ENCODE measurements at regions not wholly inside any gene's neighbourhood (a gene's known extent, or its start where the extent isn't known, plus 50 kb on each side); places are given as distances from the start of the nearest gene placed in this dataset.

DNA sequence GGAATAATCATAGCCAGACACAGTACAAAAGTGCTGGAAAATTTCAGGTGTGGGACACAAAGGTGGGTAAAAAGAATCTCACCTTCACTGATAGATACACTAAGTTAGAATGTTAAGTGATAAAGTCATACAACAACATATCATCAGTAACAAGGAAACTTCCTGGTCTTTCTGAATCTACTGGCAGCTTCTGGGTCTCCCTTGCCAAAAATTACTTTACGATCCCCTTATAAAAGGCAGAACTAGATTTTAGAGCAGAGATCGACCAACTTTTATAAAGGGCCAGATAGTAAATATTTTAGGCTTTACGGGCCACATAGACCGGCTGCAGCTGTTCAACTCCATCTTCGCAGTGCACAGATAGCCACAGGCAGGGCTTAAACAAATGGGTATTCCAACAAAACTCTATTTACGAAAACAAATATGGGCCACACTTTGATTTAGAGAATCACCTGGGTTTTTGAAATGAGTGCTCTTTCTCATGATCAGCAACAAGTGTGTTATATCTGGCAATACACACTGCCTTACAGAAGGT is 159.9 kb downstream of the AASDH start:
- DNase-seq: no peak
- CTCF ChIA-PET: no interaction called here
- Mint-ChIP-seq H3K27me3 (peaks cover 4% of the 10 kb centered on the region), H3K4me3 (no peak overlapping the region), H3K27ac (no peak overlapping the region), H3K4me1 (peaks cover 5% of the 10 kb centered on the region), H3K36me3 (no peaks in the 10 kb centered on the region), H3K9me3 (no peaks in the 10 kb centered on the region)

DNA sequence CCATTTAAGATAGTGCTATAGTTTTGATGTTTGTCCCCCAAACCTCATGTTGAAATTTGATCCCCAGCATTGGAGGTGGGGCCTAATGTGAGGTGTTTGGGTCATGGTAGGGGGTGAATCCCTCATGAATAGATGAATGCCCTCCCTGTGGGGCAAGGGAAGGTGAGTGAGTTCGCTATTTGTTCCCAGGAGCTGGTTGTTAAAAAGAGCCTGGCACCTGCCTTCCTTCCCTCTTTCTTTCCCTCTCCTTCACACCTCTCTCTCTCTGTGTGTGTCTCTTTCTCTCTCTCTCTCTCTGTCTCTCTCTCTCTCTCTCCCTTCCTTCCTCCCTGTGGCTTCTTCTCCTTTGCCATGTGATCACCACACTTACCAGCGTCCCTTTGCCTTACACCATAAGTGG is 160.7 kb downstream of the AASDH start:
- Mint-ChIP-seq H3K4me1 (peaks cover 5% of the 10 kb centered on the region), H3K9me3 (no peaks in the 10 kb centered on the region), H3K4me3 (no peak overlapping the region), H3K36me3 (no peaks in the 10 kb centered on the region), H3K27me3 (peaks cover 4% of the 10 kb centered on the region), H3K27ac (no peak overlapping the region)
- no peak for DNase-seq
- CTCF ChIA-PET: no interaction called here

GRCh38 chr4:56224641-56225040 is 162.7 kb downstream of the AASDH start:
- no peak for DNase-seq
- Mint-ChIP-seq H3K27ac (no peak overlapping the region), H3K36me3 (no peaks in the 10 kb centered on the region), H3K4me1 (no peaks in the 10 kb centered on the region), H3K27me3 (peaks cover 4% of the 10 kb centered on the region), H3K4me3 (no peak overlapping the region), H3K9me3 (no peaks in the 10 kb centered on the region)
- CTCF ChIA-PET: no interaction called here

- no peaks in the 10 kb centered on the region for H3K9me3 Mint-ChIP-seq
- CTCF ChIA-PET: no interaction called here
- no peak overlapping the region for H3K27ac Mint-ChIP-seq
- peaks cover 10% of the 10 kb centered on the region for H3K27me3 Mint-ChIP-seq
- no peak overlapping the region for H3K4me3 Mint-ChIP-seq
- no peak for DNase-seq
- H3K36me3 Mint-ChIP-seq: no peaks in the 10 kb centered on the region
- H3K4me1 Mint-ChIP-seq: no peaks in the 10 kb centered on the region
Measured at GRCh38 chr4:56222514-56222913, 164.8 kb downstream of the AASDH start.

GRCh38 chr4:56220261-56220660 is 167.0 kb downstream of the AASDH start:
- H3K36me3 Mint-ChIP-seq: no peaks in the 10 kb centered on the region
- no peak overlapping the region for H3K4me3 Mint-ChIP-seq
- DNase-seq: no peak
- H3K4me1 Mint-ChIP-seq: no peaks in the 10 kb centered on the region
- CTCF ChIA-PET: no interaction called here
- H3K27me3 Mint-ChIP-seq: peaks cover 6% of the 10 kb centered on the region
- no peak overlapping the region for H3K27ac Mint-ChIP-seq
- no peaks in the 10 kb centered on the region for H3K9me3 Mint-ChIP-seq

GRCh38 chr4:56219447-56219846 is 167.8 kb downstream of the AASDH start:
- H3K4me1 Mint-ChIP-seq: no peaks in the 10 kb centered on the region
- CTCF ChIA-PET: no interaction called here
- no peaks in the 10 kb centered on the region for H3K36me3 Mint-ChIP-seq
- H3K4me3 Mint-ChIP-seq: no peak overlapping the region
- H3K27ac Mint-ChIP-seq: no peak overlapping the region
- no peaks in the 10 kb centered on the region for H3K9me3 Mint-ChIP-seq
- no peak for DNase-seq
- peaks cover 6% of the 10 kb centered on the region for H3K27me3 Mint-ChIP-seq

DNA sequence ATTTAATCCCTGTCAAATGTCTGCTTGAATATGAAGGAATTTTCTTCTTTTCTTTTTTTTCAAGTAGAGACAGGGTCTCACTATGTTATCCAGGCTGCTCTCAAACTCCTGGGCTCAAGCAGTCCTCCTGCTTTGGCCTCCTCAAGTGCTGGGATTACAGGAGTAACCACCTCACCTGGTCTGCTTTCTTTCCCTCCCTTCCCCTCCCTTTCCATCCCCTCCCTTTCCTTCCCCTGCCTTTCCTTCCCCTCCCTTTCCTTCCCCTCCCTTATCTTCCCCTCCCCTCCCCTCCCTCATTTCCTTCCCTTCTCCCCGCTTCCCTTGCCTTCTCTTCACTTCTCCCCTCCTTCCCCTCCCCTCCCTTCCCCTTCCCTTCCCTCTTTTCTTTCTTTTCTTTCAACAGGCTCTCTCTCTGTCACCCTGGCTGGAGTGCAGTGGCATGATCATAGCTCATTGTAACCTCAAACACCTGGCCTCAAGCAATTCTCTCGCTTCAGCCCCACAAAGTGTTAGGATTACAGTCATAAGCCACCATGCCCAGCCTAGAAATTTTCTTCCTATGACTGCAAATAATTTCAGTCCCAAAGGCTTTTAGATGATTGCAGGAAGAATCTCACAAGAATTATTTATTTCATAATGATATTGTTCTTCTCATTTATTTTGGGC is 168.9 kb downstream of the AASDH start:
- no peak overlapping the region for H3K27ac Mint-ChIP-seq
- H3K4me3 Mint-ChIP-seq: no peak overlapping the region
- CTCF ChIA-PET: no interaction called here
- DNase-seq: no peak
- H3K4me1 Mint-ChIP-seq: no peaks in the 10 kb centered on the region
- peaks cover 6% of the 10 kb centered on the region for H3K27me3 Mint-ChIP-seq
- no peaks in the 10 kb centered on the region for H3K36me3 Mint-ChIP-seq
- no peaks in the 10 kb centered on the region for H3K9me3 Mint-ChIP-seq

DNA sequence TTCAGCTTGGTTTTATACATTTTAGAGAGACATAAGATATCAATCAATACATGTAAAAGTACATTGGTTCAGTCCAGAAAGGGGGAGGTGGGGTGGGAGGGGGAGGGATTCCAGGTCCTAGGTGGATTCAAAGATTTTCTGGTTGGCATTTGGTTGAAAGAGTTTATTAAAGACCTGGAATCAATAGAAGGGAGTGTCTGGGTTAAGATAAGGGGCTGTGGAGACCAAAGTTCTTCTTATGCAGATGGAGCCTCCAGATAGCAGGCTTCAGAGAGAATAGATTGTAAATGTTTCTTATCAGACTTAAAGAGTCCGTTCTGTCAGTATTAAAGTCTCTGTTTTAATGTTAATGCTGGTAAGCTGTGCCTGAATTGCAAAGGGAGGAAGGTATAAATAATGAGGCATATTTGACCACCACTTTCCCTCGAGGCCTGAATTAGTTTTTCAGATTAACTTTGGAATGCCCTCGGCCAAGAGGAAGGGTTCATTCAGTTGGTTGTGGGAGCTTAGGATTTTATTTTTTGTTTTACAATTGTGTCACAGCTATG is 169.9 kb downstream of the AASDH start:
- DNase-seq: no peak
- Mint-ChIP-seq H3K27me3 (peaks cover 6% of the 10 kb centered on the region), H3K27ac (no peak overlapping the region), H3K4me1 (no peaks in the 10 kb centered on the region), H3K36me3 (no peaks in the 10 kb centered on the region), H3K9me3 (no peaks in the 10 kb centered on the region), H3K4me3 (no peak overlapping the region)
- CTCF ChIA-PET: no interaction called here

GRCh38 chr4:56215901-56216300 is 171.4 kb downstream of the AASDH start:
- H3K36me3 Mint-ChIP-seq: no peaks in the 10 kb centered on the region
- CTCF ChIA-PET: no interaction called here
- H3K4me1 Mint-ChIP-seq: no peaks in the 10 kb centered on the region
- H3K9me3 Mint-ChIP-seq: peaks cover 7% of the 10 kb centered on the region
- H3K27me3 Mint-ChIP-seq: peaks cover 6% of the 10 kb centered on the region
- H3K4me3 Mint-ChIP-seq: no peak overlapping the region
- no peak overlapping the region for H3K27ac Mint-ChIP-seq
- DNase-seq: no peak

- no peak for DNase-seq
- Mint-ChIP-seq H3K36me3 (no peaks in the 10 kb centered on the region), H3K4me3 (no peak overlapping the region), H3K9me3 (peaks cover 7% of the 10 kb centered on the region), H3K27me3 (peaks cover 6% of the 10 kb centered on the region), H3K27ac (no peak overlapping the region), H3K4me1 (no peaks in the 10 kb centered on the region)
- CTCF ChIA-PET: no interaction called here
Measured at GRCh38 chr4:56215141-56215783, 172.0 kb downstream of the AASDH start.

DNA sequence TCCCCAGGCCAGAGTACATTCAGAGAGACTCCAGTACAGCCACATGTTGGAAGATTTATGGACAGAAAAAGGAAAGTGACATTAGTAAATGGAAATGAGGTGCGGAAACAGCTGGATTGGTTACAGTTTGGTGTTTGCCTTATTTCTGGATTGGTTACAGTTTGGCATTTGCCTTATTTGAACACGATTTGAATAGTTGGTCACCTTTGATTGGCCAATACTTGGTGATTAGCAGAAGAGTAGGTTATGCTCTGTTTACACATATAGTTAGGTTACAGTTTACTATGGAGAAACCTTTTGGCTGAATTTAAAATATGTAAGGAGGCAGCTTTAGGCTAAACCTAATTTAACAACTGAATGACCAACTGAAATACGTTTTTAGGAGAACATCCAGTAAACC is 173.7 kb downstream of the AASDH start:
- Mint-ChIP-seq H3K4me3 (no peak overlapping the region), H3K36me3 (no peaks in the 10 kb centered on the region), H3K27me3 (peaks cover 4% of the 10 kb centered on the region), H3K9me3 (peaks cover 7% of the 10 kb centered on the region), H3K4me1 (no peaks in the 10 kb centered on the region), H3K27ac (no peak overlapping the region)
- DNase-seq: no peak
- CTCF ChIA-PET: no interaction called here

DNA sequence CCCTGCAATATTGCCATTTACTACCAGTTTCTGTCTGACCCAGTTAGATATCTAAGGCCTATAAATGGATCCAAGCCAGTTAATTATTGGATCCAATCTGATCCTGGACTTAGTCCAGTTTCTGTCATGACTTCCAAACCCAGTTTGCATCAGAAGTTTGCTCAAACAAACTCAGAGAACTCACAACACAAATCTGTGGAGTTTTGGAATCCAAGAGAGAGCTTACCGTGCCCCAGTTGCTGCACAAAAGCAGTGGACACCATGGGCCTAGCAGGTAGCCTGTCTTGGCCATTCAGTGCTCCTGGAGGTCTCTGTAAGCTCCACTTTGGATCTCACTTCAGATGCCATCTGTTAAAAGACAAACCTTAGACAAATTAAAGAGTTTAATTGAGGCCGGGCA is 174.5 kb downstream of the AASDH start:
- H3K4me1 Mint-ChIP-seq: no peaks in the 10 kb centered on the region
- no peaks in the 10 kb centered on the region for H3K36me3 Mint-ChIP-seq
- no peaks in the 10 kb centered on the region for H3K27me3 Mint-ChIP-seq
- CTCF ChIA-PET: interaction anchor here (0.6 kb wide), 1 partner anchor 143 kb away, joined by 3 read pairs; no protein-coding TSS in a partner anchor
- H3K4me3 Mint-ChIP-seq: no peak overlapping the region
- H3K27ac Mint-ChIP-seq: no peak overlapping the region
- no peak for DNase-seq
- peaks cover 7% of the 10 kb centered on the region for H3K9me3 Mint-ChIP-seq

DNA sequence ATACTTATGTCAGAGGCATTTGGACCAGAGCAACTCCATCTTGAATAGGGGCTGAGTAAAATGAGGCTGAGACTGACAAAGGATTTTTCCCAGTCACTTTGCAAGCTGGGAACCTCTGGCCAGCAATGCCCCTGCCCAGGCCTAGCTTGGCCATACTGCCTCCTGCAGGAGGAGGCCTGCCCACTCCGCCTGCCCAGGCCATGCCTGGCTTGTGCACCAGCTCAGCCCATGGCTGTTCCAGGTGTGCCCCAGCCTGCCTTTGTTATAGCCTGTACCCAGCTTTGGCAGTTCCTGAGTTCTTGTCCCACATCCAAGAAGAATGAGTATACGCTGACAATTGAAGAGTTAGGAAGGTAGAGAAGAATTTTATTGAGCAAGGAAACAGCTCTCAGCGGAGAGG is 176.1 kb downstream of the AASDH start:
- CTCF ChIA-PET: no interaction called here
- no peaks in the 10 kb centered on the region for H3K36me3 Mint-ChIP-seq
- H3K4me3 Mint-ChIP-seq: no peak overlapping the region
- peaks cover 7% of the 10 kb centered on the region for H3K9me3 Mint-ChIP-seq
- no peak overlapping the region for H3K27ac Mint-ChIP-seq
- H3K27me3 Mint-ChIP-seq: no peaks in the 10 kb centered on the region
- no peaks in the 10 kb centered on the region for H3K4me1 Mint-ChIP-seq
- no peak for DNase-seq

DNA sequence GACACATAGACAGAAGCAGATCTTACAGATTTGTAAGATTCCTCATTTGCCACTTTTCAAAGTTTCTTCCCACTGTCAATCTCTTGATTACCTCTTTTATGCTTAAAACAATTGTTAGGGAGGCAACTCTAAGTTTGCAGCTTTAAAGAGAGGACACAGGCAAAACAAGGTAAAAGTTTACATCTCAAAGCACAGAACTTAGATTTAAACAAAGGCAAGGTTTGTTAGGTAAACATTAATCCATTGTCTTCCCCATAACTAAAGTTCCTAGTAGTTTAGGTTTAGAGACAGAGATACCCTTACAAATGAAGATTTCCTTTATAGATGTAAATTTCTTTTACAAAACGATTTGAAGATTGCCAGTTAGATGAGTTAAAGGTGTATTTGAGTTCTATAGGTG is 176.9 kb downstream of the AASDH start:
- DNase-seq: no peak
- Mint-ChIP-seq H3K4me1 (no peaks in the 10 kb centered on the region), H3K36me3 (no peaks in the 10 kb centered on the region), H3K9me3 (peaks cover 7% of the 10 kb centered on the region), H3K27ac (no peak overlapping the region), H3K27me3 (no peaks in the 10 kb centered on the region), H3K4me3 (no peak overlapping the region)
- CTCF ChIA-PET: no interaction called here

- CTCF ChIA-PET: no interaction called here
- no peak for DNase-seq
- Mint-ChIP-seq H3K27me3 (no peaks in the 10 kb centered on the region), H3K36me3 (no peaks in the 10 kb centered on the region), H3K4me3 (no peak overlapping the region), H3K9me3 (peaks cover 7% of the 10 kb centered on the region), H3K27ac (no peak overlapping the region), H3K4me1 (no peaks in the 10 kb centered on the region)
Measured at GRCh38 chr4:56209767-56210166, 177.5 kb downstream of the AASDH start.

All from activated naive CD4-positive, alpha-beta T cell treated with anti-CD3 and anti-CD28 coated beads, Interleukin-2, amount 10 ng/mL, durations not matched to agents 7 days and 5 days (primary cell).